ENCODE measurements at regions not wholly inside any gene's neighbourhood (a gene's known extent, or its start where the extent isn't known, plus 50 kb on each side); places are given as distances from the start of the nearest gene placed in this dataset.

- H2BK120ac ChIP-seq (ENCODE audit: low read depth, low read length), result no peak overlapping the region
- no peak overlapping the region for H3K18ac ChIP-seq (ENCODE audit: low read length)
- no peak overlapping the region for H2AK5ac ChIP-seq (ENCODE audit: low read length)
- H3K79me1 ChIP-seq (ENCODE audit: low read length), result no peaks in the 10 kb centered on the region
- H3K27ac ChIP-seq (ENCODE audit: low read depth, low read length), result no peak overlapping the region
- H3K56ac ChIP-seq (ENCODE audit: low read length), result no peak overlapping the region
- no peak overlapping the region for H4K5ac ChIP-seq (ENCODE audit: low read length)
- no peak overlapping the region for H3K4ac ChIP-seq (ENCODE audit: low read depth, low read length)
- no peak overlapping the region for H2BK5ac ChIP-seq (ENCODE audit: low read length)
- no peaks in the 10 kb centered on the region for H3K79me2 ChIP-seq (ENCODE audit: control insufficient read depth, insufficient read depth, low read length)
- H3K9ac ChIP-seq (ENCODE audit: low read length), result no peak overlapping the region
- no peak overlapping the region for H3K4me3 ChIP-seq (ENCODE audit: low read length)
- no peaks in the 10 kb centered on the region for H3K4me1 ChIP-seq (ENCODE audit: control insufficient read depth, low read depth, low read length)
- H2BK15ac ChIP-seq (replicated peaks; ENCODE audit: low read depth), result no peak overlapping the region
- DNase-seq, result no peak
- H3K36me3 ChIP-seq (ENCODE audit: control insufficient read depth, insufficient read depth, low read length), result no peaks in the 10 kb centered on the region
- H3K4me2 ChIP-seq (ENCODE audit: low read length), result no peak overlapping the region
- no peak overlapping the region for H3K23ac ChIP-seq (ENCODE audit: low read length)
- H4K8ac ChIP-seq (ENCODE audit: low read depth, low read length), result no peak overlapping the region
- no peaks in the 10 kb centered on the region for H3K27me3 ChIP-seq (ENCODE audit: insufficient read depth, low read length, poor library complexity)
Observed at GRCh38 chr2:164110515-164110914, 374.7 kb upstream of the FIGN start.

- no peak for DNase-seq
- Histone ChIP-seq H3K27ac (ENCODE audit: low read depth, low read length) (no peak overlapping the region), H2AK5ac (ENCODE audit: low read length) (no peak overlapping the region), H3K9ac (ENCODE audit: low read length) (no peak overlapping the region), H3K79me1 (ENCODE audit: low read length) (no peaks in the 10 kb centered on the region), H3K4me1 (ENCODE audit: control insufficient read depth, low read depth, low read length) (no peaks in the 10 kb centered on the region), H4K8ac (ENCODE audit: low read depth, low read length) (no peak overlapping the region), H3K23ac (ENCODE audit: low read length) (no peak overlapping the region), H3K79me2 (ENCODE audit: control insufficient read depth, insufficient read depth, low read length) (no peaks in the 10 kb centered on the region), H3K18ac (ENCODE audit: low read length) (no peak overlapping the region), H2BK5ac (ENCODE audit: low read length) (no peak overlapping the region), H2BK120ac (ENCODE audit: low read depth, low read length) (no peak overlapping the region), H4K5ac (ENCODE audit: low read length) (no peak overlapping the region), H3K36me3 (ENCODE audit: control insufficient read depth, insufficient read depth, low read length) (no peaks in the 10 kb centered on the region), H2BK15ac (replicated peaks; ENCODE audit: low read depth) (no peak overlapping the region), H3K4me2 (ENCODE audit: low read length) (no peak overlapping the region), H3K56ac (ENCODE audit: low read length) (no peak overlapping the region), H3K27me3 (ENCODE audit: insufficient read depth, low read length, poor library complexity) (no peaks in the 10 kb centered on the region), H3K4me3 (ENCODE audit: low read length) (no peak overlapping the region), H3K4ac (ENCODE audit: low read depth, low read length) (no peak overlapping the region)
- no CpG with 5 or more reads among the region's 14 CpGs for WGBS (ENCODE audit: extremely low coverage, insufficient coverage, low lambda C conversion rate)
Observed at GRCh38 chr2:164109006-164109405, 373.2 kb upstream of the FIGN start.

- Histone ChIP-seq H3K18ac (ENCODE audit: low read length) (no peak overlapping the region), H4K8ac (ENCODE audit: low read depth, low read length) (no peak overlapping the region), H3K4me3 (ENCODE audit: low read length) (no peak overlapping the region), H3K56ac (ENCODE audit: low read length) (no peak overlapping the region), H3K4me1 (ENCODE audit: control insufficient read depth, low read depth, low read length) (no peaks in the 10 kb centered on the region), H4K5ac (ENCODE audit: low read length) (no peak overlapping the region), H3K4me2 (ENCODE audit: low read length) (no peak overlapping the region), H3K79me1 (ENCODE audit: low read length) (no peaks in the 10 kb centered on the region), H3K79me2 (ENCODE audit: control insufficient read depth, insufficient read depth, low read length) (no peaks in the 10 kb centered on the region), H2BK15ac (replicated peaks; ENCODE audit: low read depth) (no peak overlapping the region), H3K27ac (ENCODE audit: low read depth, low read length) (no peak overlapping the region), H3K23ac (ENCODE audit: low read length) (no peak overlapping the region), H2AK5ac (ENCODE audit: low read length) (no peak overlapping the region), H2BK120ac (ENCODE audit: low read depth, low read length) (no peak overlapping the region), H3K36me3 (ENCODE audit: control insufficient read depth, insufficient read depth, low read length) (no peaks in the 10 kb centered on the region), H2BK5ac (ENCODE audit: low read length) (no peak overlapping the region), H3K9ac (ENCODE audit: low read length) (no peak overlapping the region), H3K27me3 (ENCODE audit: insufficient read depth, low read length, poor library complexity) (no peaks in the 10 kb centered on the region), H3K4ac (ENCODE audit: low read depth, low read length) (no peak overlapping the region)
- WGBS (ENCODE audit: extremely low coverage, insufficient coverage, low lambda C conversion rate), result no CpG with 5 or more reads among the region's 6 CpGs
- DNase-seq, result peak; percentile 66
Observed at GRCh38 chr2:164103271-164103670, 367.5 kb upstream of the FIGN start.

- Histone ChIP-seq H3K79me1 (ENCODE audit: low read length) (no peaks in the 10 kb centered on the region), H3K4me2 (ENCODE audit: low read length) (no peak overlapping the region), H3K27ac (ENCODE audit: low read depth, low read length) (no peak overlapping the region), H4K5ac (ENCODE audit: low read length) (no peak overlapping the region), H3K23ac (ENCODE audit: low read length) (no peak overlapping the region), H4K8ac (ENCODE audit: low read depth, low read length) (no peak overlapping the region), H3K18ac (ENCODE audit: low read length) (no peak overlapping the region), H3K4ac (ENCODE audit: low read depth, low read length) (no peak overlapping the region), H2BK5ac (ENCODE audit: low read length) (no peak overlapping the region), H3K27me3 (ENCODE audit: insufficient read depth, low read length, poor library complexity) (no peaks in the 10 kb centered on the region), H3K9ac (ENCODE audit: low read length) (no peak overlapping the region), H2BK120ac (ENCODE audit: low read depth, low read length) (no peak overlapping the region), H3K4me1 (ENCODE audit: control insufficient read depth, low read depth, low read length) (no peaks in the 10 kb centered on the region), H3K4me3 (ENCODE audit: low read length) (no peak overlapping the region), H3K56ac (ENCODE audit: low read length) (no peak overlapping the region), H2BK15ac (replicated peaks; ENCODE audit: low read depth) (no peak overlapping the region), H3K79me2 (ENCODE audit: control insufficient read depth, insufficient read depth, low read length) (no peaks in the 10 kb centered on the region), H2AK5ac (ENCODE audit: low read length) (no peak overlapping the region), H3K36me3 (ENCODE audit: control insufficient read depth, insufficient read depth, low read length) (no peaks in the 10 kb centered on the region)
- DNase-seq, result no peak
- no CpG with 5 or more reads among the region's 1 CpG for WGBS (ENCODE audit: extremely low coverage, insufficient coverage, low lambda C conversion rate)
Observed at GRCh38 chr2:164102366-164102765, 366.6 kb upstream of the FIGN start.

GRCh38 chr2:164091673-164092072 lies 355.9 kb upstream of the FIGN start:
- Histone ChIP-seq H3K9ac (ENCODE audit: low read length) (no peak overlapping the region), H3K79me2 (ENCODE audit: control insufficient read depth, insufficient read depth, low read length) (no peaks in the 10 kb centered on the region), H3K4me3 (ENCODE audit: low read length) (no peak overlapping the region), H3K23ac (ENCODE audit: low read length) (no peak overlapping the region), H3K18ac (ENCODE audit: low read length) (no peak overlapping the region), H3K56ac (ENCODE audit: low read length) (no peak overlapping the region), H3K79me1 (ENCODE audit: low read length) (no peaks in the 10 kb centered on the region), H2BK15ac (replicated peaks; ENCODE audit: low read depth) (no peak overlapping the region), H3K4me2 (ENCODE audit: low read length) (no peak overlapping the region), H2BK5ac (ENCODE audit: low read length) (no peak overlapping the region), H4K8ac (ENCODE audit: low read depth, low read length) (no peak overlapping the region), H3K36me3 (ENCODE audit: control insufficient read depth, insufficient read depth, low read length) (no peaks in the 10 kb centered on the region), H3K27me3 (ENCODE audit: insufficient read depth, low read length, poor library complexity) (no peaks in the 10 kb centered on the region), H2AK5ac (ENCODE audit: low read length) (no peak overlapping the region), H3K4ac (ENCODE audit: low read depth, low read length) (no peak overlapping the region), H4K5ac (ENCODE audit: low read length) (no peak overlapping the region), H3K4me1 (ENCODE audit: control insufficient read depth, low read depth, low read length) (no peaks in the 10 kb centered on the region), H3K27ac (ENCODE audit: low read depth, low read length) (no peak overlapping the region), H2BK120ac (ENCODE audit: low read depth, low read length) (no peak overlapping the region)
- DNase-seq, result no peak
- WGBS (ENCODE audit: extremely low coverage, insufficient coverage, low lambda C conversion rate), result no CpG with 5 or more reads among the region's 4 CpGs

- no peaks in the 10 kb centered on the region for H3K79me1 ChIP-seq (ENCODE audit: low read length)
Observed at GRCh38 chr2:164090533-164090932, 354.7 kb upstream of the FIGN start.

More at GRCh38 chr2:164090533-164090932, 354.7 kb upstream of the FIGN start:
- H2AK5ac ChIP-seq (ENCODE audit: low read length), result no peak overlapping the region
- H3K23ac ChIP-seq (ENCODE audit: low read length), result no peak overlapping the region
- no peak overlapping the region for H3K56ac ChIP-seq (ENCODE audit: low read length)
- H4K5ac ChIP-seq (ENCODE audit: low read length), result no peak overlapping the region
- no peak overlapping the region for H2BK15ac ChIP-seq (replicated peaks; ENCODE audit: low read depth)
- no peak overlapping the region for H3K4me3 ChIP-seq (ENCODE audit: low read length)
- no peak overlapping the region for H3K18ac ChIP-seq (ENCODE audit: low read length)
- no peak overlapping the region for H3K9ac ChIP-seq (ENCODE audit: low read length)
- H3K79me2 ChIP-seq (ENCODE audit: control insufficient read depth, insufficient read depth, low read length), result no peaks in the 10 kb centered on the region
- no peaks in the 10 kb centered on the region for H3K27me3 ChIP-seq (ENCODE audit: insufficient read depth, low read length, poor library complexity)
- no peak overlapping the region for H3K27ac ChIP-seq (ENCODE audit: low read depth, low read length)
- H3K4me1 ChIP-seq (ENCODE audit: control insufficient read depth, low read depth, low read length), result no peaks in the 10 kb centered on the region
- no peak overlapping the region for H2BK120ac ChIP-seq (ENCODE audit: low read depth, low read length)
- H2BK5ac ChIP-seq (ENCODE audit: low read length), result no peak overlapping the region
- DNase-seq, result no peak
- WGBS (ENCODE audit: extremely low coverage, insufficient coverage, low lambda C conversion rate), result no CpG with 5 or more reads among the region's 3 CpGs
- H3K4me2 ChIP-seq (ENCODE audit: low read length), result no peak overlapping the region
- H3K36me3 ChIP-seq (ENCODE audit: control insufficient read depth, insufficient read depth, low read length), result no peaks in the 10 kb centered on the region
- no peak overlapping the region for H4K8ac ChIP-seq (ENCODE audit: low read depth, low read length)
- no peak overlapping the region for H3K4ac ChIP-seq (ENCODE audit: low read depth, low read length)

All from mesendoderm (in vitro differentiated cells).